HG02642 (cell line): ENCODE measurements at regions not wholly inside any gene's neighbourhood (a gene's known extent, or its start where the extent isn't known, plus 50 kb on each side); places are given as distances from the start of the nearest gene placed in this dataset.

Source experiments
- ATAC-seq: cut with Tn5 transposase; IDR thresholded peaks from one replicate; pipeline ENCODE4 v1.9.1; 2021; ENCODE audit warnings: mild to moderate bottlenecking; ENCODE audit not compliant: unreplicated experiment, poor library complexity

DNA sequence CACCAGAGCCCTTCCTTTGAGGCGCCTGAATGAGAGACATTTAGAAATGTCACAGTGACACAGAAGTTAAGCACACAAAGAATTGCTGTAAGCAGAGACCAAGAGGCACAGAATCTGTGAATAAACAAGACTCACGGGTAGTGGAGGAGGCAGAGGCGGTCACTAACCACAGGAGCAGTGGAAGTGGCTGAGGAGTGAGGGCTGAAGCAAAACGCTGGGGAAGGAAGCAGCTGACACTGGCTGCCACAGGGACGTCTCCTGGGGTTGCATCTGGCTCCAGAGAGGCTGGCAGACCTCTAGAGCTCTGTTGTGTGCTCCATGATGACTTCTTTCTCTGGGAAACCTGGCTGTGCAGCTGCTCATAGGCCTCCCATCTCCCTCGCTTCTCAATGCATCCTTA lies 65.0 kb upstream of the SLC2A12 start:
- no peak for ATAC-seq

DNA sequence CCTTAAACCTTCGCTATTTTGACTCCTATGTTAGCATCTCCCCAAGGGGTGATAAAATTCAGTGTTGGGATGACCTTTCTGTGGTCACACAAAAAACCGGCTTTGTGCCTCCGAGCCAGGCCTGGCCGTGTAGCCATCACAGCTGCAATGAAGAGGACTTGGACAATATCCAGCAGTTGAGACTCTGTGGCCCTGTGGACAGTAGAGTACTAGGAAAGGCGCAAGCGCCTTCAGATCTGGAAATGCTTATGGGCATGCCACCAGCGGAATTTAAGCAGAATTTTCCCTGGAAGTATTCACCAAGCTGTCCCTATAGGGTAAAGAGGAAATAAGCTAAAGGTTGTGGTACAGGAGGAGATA lies 63.3 kb upstream of the SLC2A12 start:
- ATAC-seq, result no peak

DNA sequence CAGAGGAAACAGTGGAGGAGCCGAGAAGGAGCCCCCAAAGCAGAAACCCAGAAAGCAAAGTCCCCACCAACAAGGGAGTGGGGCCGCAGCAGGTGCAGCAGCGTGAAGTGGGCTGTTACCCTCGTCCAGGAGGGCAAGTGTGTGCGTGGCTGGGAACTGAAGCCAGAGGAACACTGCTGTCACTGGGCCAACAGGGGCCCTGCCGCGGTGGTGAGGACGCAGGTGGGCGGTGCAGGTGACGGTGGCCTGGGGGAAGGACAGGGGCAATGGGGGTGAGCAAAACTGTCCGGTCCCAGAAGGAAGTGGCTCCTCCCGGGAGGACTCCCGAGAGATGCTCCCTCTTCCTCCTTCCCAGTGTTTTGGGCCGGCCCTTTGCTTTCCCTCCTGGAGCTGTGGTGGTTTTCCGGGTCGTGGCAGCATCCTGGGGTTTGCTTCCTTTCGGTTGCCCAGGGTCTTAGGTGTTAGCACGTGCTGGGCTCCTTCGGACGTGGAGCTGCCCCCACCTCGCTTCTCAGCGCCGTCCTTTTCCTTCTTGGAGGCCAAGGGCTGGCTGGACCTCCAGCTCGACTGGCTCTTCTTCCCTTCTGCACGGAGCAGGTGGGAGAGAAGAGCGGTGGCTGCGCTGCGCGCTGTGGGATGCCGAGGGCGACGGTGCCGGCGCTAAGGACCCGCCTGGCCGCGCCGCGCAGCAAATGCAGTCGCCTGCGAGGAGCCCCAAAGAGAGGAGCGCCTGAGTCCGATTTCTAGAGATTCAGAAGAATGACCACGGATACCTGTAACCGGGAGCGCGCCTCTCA lies 62.7 kb upstream of the SLC2A12 start:
- ATAC-seq, result no peak

DNA sequence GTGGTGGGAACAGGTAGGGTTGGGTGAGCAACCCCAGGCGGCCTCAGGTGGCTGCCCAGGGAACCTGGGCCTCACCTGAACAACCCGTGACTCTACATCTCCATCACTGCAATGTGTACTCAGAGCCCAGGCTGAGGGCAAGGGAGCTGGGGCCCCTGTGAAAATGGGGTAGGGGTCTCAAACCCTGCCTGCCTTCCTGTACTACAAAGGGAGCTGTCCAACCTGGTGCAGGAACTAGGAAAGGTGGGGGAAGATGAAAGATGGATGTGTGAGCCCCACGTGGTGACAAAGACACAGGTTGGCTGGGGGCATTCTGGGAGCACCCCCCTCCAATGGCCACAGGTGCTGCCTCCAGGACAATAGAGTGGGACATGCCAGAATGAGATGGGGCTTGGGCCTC lies 62.1 kb upstream of the SLC2A12 start:
- no peak for ATAC-seq

DNA sequence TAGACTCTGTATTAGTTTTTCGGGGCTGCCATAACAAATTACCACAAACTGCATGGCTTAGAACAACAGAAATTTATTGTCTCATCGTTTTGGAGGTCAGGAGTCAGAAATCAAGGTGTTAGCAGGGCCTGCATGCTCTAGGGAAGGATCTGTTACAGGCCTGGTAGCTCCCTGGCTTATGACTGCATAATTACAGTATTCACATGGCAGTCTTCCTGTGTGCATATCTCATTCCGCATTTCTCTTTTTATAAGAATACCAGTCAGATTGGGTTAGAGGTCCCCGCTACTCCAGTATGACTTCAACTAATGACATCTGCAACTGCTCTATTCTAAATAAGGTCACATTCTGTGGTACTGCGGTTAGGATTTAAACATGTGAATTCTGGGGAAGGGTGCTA lies 59.3 kb upstream of the SLC2A12 start:
- no peak for ATAC-seq

DNA sequence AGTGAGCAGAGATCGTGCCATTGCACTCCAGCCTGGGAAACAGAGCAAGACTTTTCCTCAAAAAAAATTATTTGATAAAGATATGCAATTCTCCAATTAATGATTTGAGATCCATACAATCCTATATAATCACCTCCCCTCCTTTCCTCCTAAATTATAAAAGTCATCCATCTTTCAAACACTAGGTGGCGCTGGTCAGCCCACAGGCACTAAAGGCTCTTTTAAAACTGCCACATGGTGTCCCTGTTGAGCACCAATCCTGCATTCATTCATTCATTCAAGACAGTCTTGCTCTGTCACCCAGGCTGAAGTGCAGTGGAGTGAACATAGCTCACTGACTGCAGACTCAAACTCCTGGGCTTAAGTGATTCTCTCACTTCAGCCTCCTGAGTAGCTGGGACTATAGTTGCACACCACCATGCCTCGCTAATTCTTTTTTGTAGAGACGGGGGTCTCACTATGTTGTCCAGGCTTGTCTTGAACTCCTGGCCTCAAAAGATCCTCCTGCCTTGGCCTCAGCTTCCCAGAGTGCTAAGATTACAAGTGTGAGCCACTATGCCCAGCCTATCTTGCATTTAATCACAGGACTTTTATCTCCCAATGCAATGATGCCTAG lies 58.7 kb upstream of the SLC2A12 start:
- peak; percentile 73 for ATAC-seq

DNA sequence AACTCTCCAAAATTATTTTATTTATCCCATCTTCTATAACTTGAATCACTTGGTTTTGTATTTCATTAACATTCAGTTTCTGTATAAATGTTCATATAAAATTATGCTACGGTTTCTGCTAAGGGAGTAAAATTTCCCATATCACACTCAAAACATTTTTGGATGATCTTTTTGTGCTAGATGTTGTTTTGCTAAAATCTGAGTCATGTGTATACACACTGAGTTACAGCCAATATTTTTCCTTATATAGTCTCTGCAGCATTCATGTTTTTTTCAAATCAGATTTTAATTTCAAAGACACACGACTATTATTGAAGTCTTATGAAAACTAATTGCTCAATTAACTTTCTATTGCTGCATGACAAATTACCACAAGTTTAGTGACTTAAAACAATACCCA lies 54.3 kb upstream of the SLC2A12 start:
- ATAC-seq, result no peak

DNA sequence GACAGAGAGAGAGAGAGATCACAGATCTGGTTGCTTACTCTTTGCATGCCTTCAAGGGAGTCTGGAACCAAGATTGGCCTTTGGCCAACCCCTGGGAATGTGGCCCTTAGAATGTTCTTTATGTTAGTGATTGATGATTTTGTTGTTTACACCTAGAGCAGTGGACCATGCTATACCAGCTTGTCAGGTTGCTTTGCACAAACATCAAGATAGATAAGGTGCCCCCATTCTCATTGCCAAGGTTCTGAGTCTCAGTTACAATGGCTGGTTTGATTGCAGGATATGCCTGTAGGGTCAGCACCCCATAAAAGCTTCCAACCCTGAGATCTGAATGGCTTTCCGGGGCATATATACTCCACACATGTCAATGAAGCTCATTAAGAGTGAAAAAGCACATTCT lies 53.5 kb upstream of the SLC2A12 start:
- no peak for ATAC-seq

DNA sequence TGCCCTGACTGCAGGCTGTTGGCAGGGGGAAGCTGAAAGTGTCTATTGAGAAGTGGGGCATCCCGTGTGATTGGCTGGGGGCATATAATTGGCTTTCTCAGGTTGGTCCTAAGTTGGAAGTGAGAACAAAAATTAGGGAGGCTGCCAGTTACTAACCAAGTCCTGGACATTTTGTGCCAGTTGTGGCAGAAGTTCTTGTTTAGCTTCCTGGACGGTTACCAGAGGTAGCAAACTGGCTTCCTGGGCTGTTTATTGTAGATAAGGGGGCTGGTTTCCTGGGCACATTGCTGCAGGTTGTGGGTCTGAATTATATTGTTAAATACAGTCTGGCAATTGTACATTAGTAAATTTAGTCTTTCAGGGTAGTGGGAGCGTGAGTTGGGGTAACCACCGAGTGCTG lies 50.6 kb upstream of the SLC2A12 start:
- no peak for ATAC-seq
